GM12872 (cell line): ENCODE measurements at regions not wholly inside any gene's neighbourhood (a gene's known extent, or its start where the extent isn't known, plus 50 kb on each side); places are given as distances from the start of the nearest gene placed in this dataset.

Source experiments
- TF ChIP-seq, protein P1 (sequence below): IDR thresholded peaks from 3 replicates; pipeline ENCODE4 v1.5.1; 2011; ENCODE audit warnings: low read depth, mild to moderate bottlenecking, low read length, moderate library complexity; ENCODE audit not compliant: insufficient read depth

DNA sequence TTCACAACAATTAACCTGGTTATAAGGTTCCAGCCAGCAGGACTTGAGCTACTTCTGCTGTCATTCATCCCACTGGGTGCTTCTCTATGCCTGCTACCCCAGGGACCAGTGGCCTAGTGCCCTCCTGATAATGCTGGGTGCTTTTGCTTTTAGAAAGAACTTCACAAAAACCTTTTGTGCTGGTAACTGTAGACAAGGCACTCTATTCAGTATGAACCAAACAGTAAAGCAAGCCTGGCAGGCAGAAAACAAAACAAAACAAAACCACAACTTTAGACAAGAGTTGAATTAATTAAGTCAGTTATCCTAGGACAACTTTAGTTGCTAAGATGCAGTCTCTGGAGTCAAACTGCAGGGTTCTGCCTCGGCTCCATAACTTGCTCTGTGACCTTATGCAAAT, 61.9 kb upstream of the ADGRL2 start:
- TF ChIP-seq, protein P1, sequence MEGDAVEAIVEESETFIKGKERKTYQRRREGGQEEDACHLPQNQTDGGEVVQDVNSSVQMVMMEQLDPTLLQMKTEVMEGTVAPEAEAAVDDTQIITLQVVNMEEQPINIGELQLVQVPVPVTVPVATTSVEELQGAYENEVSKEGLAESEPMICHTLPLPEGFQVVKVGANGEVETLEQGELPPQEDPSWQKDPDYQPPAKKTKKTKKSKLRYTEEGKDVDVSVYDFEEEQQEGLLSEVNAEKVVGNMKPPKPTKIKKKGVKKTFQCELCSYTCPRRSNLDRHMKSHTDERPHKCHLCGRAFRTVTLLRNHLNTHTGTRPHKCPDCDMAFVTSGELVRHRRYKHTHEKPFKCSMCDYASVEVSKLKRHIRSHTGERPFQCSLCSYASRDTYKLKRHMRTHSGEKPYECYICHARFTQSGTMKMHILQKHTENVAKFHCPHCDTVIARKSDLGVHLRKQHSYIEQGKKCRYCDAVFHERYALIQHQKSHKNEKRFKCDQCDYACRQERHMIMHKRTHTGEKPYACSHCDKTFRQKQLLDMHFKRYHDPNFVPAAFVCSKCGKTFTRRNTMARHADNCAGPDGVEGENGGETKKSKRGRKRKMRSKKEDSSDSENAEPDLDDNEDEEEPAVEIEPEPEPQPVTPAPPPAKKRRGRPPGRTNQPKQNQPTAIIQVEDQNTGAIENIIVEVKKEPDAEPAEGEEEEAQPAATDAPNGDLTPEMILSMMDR = no peak

DNA sequence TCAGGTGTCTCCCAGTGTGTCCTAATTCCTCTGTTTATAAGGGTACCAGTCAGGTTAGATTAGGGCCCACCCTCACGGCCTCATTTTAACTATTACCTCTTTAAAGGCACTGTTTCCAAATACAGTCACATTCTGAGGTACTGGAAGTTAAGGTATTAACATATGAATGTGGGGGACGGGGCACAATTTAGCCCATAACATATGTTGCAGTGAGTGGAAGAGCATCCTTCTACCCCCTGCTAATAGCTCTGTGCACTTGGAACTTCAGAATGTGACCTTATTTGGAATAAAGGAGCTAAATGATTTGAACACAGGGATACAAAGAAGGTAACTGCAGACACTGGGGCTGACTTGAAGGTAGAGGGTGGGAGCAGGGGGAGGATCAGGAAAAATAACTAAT, 67.3 kb upstream of the ADGRL2 start:
- TF ChIP-seq, protein P1 = no peak

DNA sequence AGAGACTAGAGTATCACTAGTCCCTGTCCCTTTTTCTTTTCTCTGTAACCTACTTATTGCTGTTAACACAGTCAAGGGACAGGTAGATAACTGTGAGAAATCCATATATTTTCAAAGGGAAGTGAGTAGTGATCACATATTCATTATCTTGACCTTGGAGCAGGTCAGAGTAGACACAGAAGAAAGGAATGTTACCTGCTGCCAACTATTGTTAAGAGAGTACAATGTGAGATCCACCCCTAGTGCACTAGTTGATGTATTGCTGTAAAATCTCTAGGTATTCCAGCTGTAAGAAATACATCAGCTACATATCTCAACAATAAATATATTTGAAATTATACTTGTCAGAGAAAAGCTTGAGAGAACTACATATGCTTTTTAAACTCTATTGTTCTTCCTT, 68.7 kb upstream of the ADGRL2 start:
- TF ChIP-seq, protein P1 = no peak

DNA sequence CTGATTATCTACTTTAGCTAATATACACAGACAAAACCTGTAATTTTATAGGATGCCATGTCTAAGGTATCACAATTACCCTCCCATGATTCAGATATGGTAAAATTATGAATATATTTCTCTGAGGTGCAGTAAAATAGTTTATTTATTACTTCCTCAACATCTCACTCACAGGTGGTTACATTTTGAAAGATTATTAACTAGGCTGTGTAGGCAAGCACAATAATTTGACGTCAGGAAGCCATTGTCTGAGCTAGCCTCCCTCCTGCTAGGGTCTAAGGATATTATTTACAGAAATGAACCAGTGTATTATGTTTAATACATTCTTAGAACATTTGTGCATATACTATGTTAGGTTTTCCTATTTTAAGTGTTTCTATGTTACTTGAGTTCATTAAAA, 69.9 kb upstream of the ADGRL2 start:
- TF ChIP-seq, protein P1 = no peak

DNA sequence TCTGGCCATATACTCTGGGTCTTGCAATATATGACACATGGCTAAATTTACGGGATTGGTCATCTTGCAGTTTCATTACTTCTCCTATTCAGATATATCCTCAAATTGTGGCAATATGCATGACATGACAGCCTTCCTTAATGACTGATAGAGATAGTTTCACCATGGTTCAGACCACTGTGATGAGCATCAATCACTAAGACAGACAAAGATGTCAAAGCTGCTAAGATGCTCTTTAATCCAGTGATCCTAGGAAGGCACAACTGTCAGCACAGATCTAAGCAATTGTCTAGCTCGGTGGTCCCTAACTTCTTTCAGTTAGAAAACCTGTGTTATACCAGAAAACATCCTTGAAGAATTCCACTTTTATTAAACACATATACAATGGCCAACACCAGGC, 70.9 kb upstream of the ADGRL2 start:
- TF ChIP-seq, protein P1 = no peak

DNA sequence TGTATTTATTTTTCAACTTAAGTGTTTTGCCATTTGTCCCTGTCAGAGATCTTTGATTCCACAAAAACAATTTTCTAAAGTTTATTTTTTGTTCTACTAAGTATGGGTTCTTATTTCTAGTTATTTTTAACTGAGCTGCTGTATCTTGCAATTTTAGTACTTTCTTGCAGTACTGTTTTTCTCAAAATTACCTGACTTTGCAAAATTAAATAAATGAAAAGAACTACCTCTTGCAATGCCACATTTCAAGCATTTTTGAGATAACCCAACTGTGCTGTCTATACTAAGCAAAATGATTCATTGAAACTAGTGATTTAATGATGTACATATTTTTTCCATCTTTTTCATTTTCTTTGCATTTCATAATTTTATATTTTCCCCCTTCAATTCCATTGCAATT, 71.5 kb upstream of the ADGRL2 start:
- TF ChIP-seq, protein P1 = no peak

DNA sequence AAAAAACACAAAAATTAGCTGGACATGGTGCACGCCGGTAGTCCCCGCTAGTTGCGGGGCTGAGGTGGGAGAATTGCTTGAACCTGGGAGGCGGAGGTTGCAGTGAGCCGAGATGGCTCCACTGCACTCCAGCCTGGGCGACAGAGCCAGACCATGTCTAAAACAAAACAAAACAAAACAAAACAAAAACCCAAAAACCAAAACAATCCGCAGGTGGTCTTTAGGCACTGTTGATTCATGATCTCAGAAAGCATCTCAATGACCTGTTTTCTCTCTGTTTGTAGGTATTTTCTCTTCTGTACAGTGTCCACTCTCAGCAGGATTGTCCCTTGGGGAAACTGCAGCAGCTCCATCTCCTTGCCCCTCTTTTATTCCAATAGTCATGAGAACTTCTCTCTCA, 74.9 kb upstream of the ADGRL2 start:
- TF ChIP-seq, protein P1 = no peak

DNA sequence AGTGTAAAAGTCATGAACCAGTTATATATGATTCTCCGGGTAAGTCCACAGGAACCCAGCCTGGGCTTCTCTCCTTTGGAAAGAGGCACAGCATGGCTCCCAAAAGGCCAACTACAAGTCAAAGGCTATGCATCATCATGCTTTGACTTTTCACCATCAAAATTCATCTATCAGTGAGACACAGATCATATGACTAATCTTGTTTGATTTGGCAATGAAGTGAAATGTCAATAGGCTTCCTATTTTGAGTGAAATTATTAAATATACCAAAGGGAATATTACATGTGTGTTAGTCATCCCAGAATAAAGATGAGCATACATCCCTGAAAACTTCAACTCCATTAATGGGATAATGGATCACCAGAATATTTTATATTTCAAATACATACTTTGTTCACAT, 83.5 kb upstream of the ADGRL2 start:
- TF ChIP-seq, protein P1 = no peak
